Peyer's patch (tissue), 4 donors: ENCODE measurements at regions not wholly inside any gene's neighbourhood (a gene's known extent, or its start where the extent isn't known, plus 50 kb on each side); places are given as distances from the start of the nearest gene placed in this dataset.

ENCODE experiments used
- CTCF ChIP-seq, 6 experiments: fragments of 450-650 bp in 4 of 6; fragments of 200-600 bp in 2 of 6; sonication (generic) in 1 of 6; IDR thresholded peaks; one replicate each; pipeline ENCODE4 v1.5.1; 2017 to 2019; ENCODE audit warnings: antibody characterized with exemption in 6 of 6, mild to moderate bottlenecking in 3 of 6, moderate library complexity in 1 of 6
- POLR2A ChIP-seq, 2 donors: fragments of 450-650 bp; IDR thresholded peaks; one replicate each; pipeline ENCODE4 v1.5.1; 2017; ENCODE audit warnings: antibody characterized with exemption in 2 of 2, mild to moderate bottlenecking in 2 of 2, moderate library complexity in 2 of 2

DNA sequence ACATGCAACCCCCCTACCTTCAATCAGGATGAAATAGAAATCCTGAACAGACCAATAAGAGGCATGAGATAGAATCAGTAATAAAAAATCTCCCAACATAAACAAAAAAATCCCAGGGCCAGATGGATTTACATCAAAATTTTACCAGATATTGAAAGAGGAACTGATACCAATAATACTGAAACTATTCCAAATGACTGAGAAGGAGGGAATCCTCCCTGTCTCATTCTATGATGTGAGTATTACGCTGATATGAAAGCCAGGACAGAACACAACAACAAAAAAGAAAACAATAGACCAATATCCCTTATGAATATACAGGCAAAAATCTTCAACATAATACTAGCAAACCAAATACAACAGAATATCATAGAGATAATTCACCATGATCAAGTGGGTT lies 109.0 kb upstream of the SMC2 start:
- TF ChIP-seq POLR2A (IDR thresholded peaks at IDR 0.05) = no peak
- TF ChIP-seq CTCF (IDR thresholded peaks at IDR 0.05) = no peak
